Thoracic aorta (tissue), 2 donors: ENCODE measurements at regions not wholly inside any gene's neighbourhood (a gene's known extent, or its start where the extent isn't known, plus 50 kb on each side); places are given as distances from the start of the nearest gene placed in this dataset.

Source experiments
- ATAC-seq: fragments of 150-250 bp; one replicate; pipeline ENCODE4 v1.8.0; 2017; ENCODE audit warnings: low read depth; ENCODE audit not compliant: insufficient number of reproducible peaks, low FRiP score
- DNase-seq: peaks from one replicate; pipeline ENCODE4 v3.0.0-alpha.2; 2020; ENCODE audit warnings: low spot score
- H3K27ac ChIP-seq, 2 donors: fragments of 200-600 bp; sonication (generic); 1 replicate in 1 of 2; 2 replicates in 1 of 2; pipeline ENCODE4 v1.5.1; 2016; ENCODE audit warnings: mild to moderate bottlenecking in 2 of 2, moderate library complexity in 2 of 2
- H3K27me3 ChIP-seq: fragments of 200-600 bp; sonication (generic); replicated peaks from 2 replicates; pipeline ENCODE4 v1.6.0; 2016; ENCODE audit warnings: mild to moderate bottlenecking; ENCODE audit not compliant: insufficient read depth
- H3K36me3 ChIP-seq: fragments of 200-600 bp; sonication (generic); one replicate; pipeline ENCODE4 v1.5.1; 2016
- H3K4me1 ChIP-seq, 2 donors: fragments of 200-600 bp; sonication (generic); 1 replicate in 1 of 2; 2 replicates in 1 of 2; pipeline versions ENCODE4 v1.5.1 to v1.6.0; 2016; ENCODE audit warnings: low read depth in 2 of 2, mild to moderate bottlenecking in 1 of 2; ENCODE audit not compliant: control insufficient read depth in 1 of 2
- H3K4me3 ChIP-seq: fragments of 200-600 bp; sonication (generic); 2 replicates; pipeline ENCODE4 v1.5.1; 2016; ENCODE audit warnings: mild to moderate bottlenecking
- H3K9me3 ChIP-seq: fragments of 200-600 bp; sonication (generic); 2 replicates; pipeline ENCODE4 v1.5.1; 2016
- CTCF ChIP-seq: fragments of 200-600 bp; sonication (generic); IDR thresholded peaks from one replicate; pipeline ENCODE4 v1.5.1; 2019; ENCODE audit warnings: antibody characterized with exemption

DNA sequence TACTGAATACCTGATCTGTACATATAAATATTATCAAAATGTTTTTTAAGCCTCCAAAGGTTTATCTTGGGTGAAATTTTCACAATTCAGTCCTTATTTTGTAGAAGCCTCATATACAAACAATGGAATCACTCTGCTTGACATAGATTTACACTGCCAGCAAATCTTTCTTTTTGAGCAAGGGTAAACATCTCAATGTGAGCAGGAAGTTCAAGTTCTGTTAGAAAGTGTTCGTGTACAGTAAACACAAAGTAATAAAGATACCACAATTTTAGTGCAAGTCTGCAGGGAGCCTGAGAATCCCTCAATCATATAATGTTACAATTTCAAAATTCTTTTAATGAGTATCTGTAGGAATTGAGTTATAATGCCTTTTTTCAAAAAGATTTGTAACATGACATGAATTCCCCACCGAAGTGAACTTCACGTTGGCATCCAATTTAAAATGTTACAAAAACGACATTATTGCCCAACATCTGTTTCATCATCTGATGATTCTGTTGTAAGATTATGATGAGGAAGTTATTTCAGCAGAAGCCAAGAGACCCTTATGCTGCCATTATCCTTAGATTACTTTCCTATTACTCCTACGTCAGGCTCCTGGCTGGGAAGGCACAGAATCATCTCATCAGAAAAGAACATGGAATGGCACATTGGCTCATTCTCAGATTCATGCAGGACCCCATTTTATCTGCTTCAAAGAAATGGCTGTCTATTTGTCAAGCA lies 283.9 kb upstream of the ACVR2A start:
- no peaks in the 10 kb centered on the region for H3K4me1 ChIP-seq
- no peak for TF ChIP-seq CTCF
- ATAC-seq (no peak), DNase-seq (no peak)
- no peak overlapping the region for H3K27ac ChIP-seq
- H3K9me3 ChIP-seq = no peaks in the 10 kb centered on the region
- H3K36me3 ChIP-seq = no peaks in the 10 kb centered on the region
- H3K27me3 ChIP-seq = no peaks in the 10 kb centered on the region
- H3K4me3 ChIP-seq = no peak overlapping the region

DNA sequence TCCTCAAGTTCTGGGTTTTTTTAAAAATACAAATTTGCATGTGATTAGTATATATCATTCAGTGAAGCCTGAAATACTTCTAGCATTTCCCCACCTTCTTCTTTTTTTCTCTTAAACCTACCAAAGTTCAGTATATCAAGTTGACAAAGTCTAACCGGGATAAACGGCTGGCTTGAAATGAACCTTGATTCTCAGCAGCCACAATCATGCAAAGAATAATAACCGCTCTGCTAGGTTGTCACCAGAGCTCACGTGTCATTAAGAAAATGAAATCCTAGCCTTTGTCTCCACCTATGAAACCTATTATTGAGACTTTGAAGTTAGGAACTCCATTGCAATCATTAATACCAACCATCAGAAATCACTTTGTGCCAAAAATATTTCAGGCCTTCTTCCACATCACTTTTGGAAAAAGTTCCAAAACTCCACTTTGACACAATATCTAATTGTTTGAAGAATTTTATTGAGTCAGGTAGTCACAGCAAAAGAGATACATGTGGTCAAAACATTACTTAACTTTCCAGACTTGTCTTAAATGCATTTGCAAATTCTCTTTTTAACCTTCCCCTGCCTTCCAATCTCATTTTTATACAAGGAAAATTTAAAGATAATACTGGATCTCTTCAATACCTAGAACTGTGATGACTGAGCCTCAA lies 285.6 kb upstream of the ACVR2A start:
- Histone ChIP-seq H3K27ac (no peak overlapping the region), H3K36me3 (no peaks in the 10 kb centered on the region), H3K27me3 (no peaks in the 10 kb centered on the region), H3K4me3 (no peak overlapping the region), H3K4me1 (no peaks in the 10 kb centered on the region), H3K9me3 (no peaks in the 10 kb centered on the region)
- DNase-seq = no peak
- ATAC-seq = no peak
- no peak for TF ChIP-seq CTCF

- H3K4me3 ChIP-seq = no peak overlapping the region
- no peaks in the 10 kb centered on the region for H3K27me3 ChIP-seq
- TF ChIP-seq CTCF = no peak
- H3K4me1 ChIP-seq = no peaks in the 10 kb centered on the region
- H3K27ac ChIP-seq = no peak overlapping the region
- no peaks in the 10 kb centered on the region for H3K36me3 ChIP-seq
- DNase-seq (no peak), ATAC-seq (no peak)
- H3K9me3 ChIP-seq = no peaks in the 10 kb centered on the region
Measured at GRCh38 chr2:147558620-147559019, 286.2 kb upstream of the ACVR2A start.

- ATAC-seq (no peak), DNase-seq (no peak)
- Histone ChIP-seq H3K36me3 (no peaks in the 10 kb centered on the region), H3K4me3 (no peak overlapping the region), H3K27me3 (no peaks in the 10 kb centered on the region), H3K9me3 (no peaks in the 10 kb centered on the region), H3K27ac (no peak overlapping the region), H3K4me1 (no peaks in the 10 kb centered on the region)
- TF ChIP-seq CTCF = no peak
Measured at GRCh38 chr2:147554521-147555107, 290.2 kb upstream of the ACVR2A start.

GRCh38 chr2:147553775-147554271 lies 291.0 kb upstream of the ACVR2A start:
- Histone ChIP-seq H3K27me3 (no peaks in the 10 kb centered on the region), H3K9me3 (no peaks in the 10 kb centered on the region), H3K36me3 (no peaks in the 10 kb centered on the region), H3K4me1 (no peaks in the 10 kb centered on the region), H3K27ac (no peak overlapping the region), H3K4me3 (no peak overlapping the region)
- ATAC-seq = no peak
- TF ChIP-seq CTCF = no peak
- DNase-seq = no peak
